ENCODE measurements at regions not wholly inside any gene's neighbourhood (a gene's known extent, or its start where the extent isn't known, plus 50 kb on each side); places are given as distances from the start of the nearest gene placed in this dataset.
"Not testable (repeated sequence)": the region's sequence is repeated elsewhere in the genome, so short reads cannot be mapped to it uniquely, and the experiment has no call there.

DNA sequence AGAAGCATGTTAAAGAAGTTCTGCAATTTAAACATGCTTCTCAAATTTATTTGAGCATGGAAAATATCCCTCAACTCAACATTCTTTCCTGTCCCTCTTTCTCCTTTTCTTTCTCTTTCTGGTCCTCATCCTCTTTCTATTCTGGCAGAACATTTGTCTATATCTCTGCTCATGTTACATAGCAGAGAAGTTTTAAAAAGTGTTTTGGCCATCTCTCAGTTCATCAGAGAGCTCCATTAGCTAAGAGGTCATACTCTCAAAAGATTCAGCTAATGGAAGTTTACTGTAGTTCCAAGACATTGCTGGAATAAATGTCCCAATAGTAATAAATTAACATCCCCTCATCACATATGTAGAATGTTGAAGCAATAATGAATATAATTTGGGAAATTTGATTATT, 53.5 kb downstream of the XCL2 start:
- DNase-seq = no peak

DNA sequence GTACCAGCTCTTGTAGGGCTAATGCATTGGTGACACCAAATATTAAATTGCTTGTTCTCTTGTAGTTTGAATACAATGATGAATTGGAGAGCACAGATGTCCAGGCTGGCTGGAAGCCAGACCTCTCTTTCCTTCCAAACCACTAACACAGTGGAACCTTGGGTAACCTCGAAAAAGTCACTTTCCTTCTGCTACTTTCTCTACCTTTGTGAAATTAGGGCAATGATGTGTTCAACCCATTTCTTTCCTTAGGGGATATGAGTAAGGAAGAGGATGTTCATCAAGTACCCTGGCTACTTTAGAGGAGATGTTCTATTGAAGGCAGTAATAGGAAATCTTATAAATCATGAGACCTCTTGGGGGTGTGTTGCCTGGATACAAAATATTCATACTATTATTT, 55.7 kb downstream of the XCL2 start:
- peak; percentile 31 to 33 for DNase-seq

DNA sequence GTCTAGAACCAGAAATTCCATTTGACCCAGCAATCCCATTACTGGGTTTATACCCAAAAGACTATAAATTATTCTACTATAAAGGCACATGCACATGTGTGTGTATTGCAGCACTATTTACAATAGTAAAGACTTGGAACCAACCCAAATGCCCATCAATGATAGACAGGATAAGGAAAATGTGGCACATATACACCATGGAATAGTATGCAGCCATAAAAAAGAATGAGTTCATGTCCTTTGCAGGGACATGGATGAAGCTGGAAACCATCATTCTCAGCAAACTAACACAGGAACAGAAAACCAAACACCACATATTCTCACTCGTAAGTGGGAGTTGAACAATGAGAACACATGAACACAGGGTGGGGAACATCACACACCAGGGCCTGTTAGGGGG, 57.0 kb downstream of the XCL2 start:
- DNase-seq = not testable (repeated sequence)

DNA sequence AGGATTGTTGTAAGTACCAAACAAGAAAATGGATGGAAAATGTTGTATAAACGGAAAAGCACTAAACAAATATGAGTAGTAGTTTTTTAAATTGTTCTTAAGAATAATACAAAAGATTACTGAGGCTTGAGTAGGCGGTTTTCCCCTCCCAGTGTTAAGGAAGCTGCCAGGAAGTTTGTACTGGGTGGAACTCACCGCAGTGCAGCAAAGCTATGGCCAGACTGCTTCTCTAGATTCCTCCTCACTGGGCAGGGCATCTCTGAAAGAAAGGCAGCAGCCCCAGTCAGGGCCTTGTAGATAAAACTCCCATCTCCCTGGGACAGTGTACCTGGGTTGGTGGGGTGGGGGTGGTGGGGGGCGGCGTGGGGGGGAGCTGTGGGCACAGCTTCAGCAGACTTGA, 58.7 kb downstream of the XCL2 start:
- no peak for DNase-seq

DNA sequence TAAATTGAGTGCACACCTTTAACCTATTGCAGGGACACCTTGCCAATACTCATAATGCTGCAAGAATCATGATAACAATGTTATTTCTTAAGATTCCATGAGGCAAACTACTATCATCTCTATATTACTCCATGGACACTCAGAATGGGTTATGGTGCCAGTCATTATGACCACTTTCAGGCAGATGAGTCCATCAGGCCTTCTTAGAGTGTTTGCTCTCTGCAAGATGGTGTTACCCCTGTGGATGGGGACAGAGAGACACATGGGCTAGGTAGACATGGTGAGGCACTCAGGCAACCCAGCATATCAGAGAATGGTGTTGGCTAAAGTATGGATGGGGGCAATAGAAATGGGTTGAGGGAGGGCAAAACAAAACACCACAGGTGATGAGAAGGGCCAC, 59.7 kb downstream of the XCL2 start:
- no peak for DNase-seq

DNA sequence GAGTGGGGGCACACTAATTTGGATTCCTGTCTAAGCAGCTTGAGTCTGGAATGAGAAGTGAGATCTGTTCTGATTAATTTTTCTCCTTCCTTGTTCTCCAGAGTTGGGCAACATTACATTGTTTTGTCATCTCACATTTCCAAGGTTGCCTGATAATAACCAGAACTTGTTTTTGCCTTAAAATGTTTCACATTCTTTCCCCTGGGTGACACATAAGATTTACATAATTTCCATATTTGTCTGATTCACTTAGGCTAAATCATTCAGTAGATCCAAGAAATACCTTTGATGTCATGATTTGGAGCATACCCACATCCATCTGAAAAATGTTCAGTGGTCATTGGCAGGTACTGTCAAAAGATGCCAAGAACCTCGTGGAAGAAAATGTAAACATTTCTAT, 60.3 kb downstream of the XCL2 start:
- peak; percentile 29 to 33 for DNase-seq

- DNase-seq = no peak
Observed at GRCh38 chr1:168482106-168482505, 61.7 kb downstream of the XCL2 start.

GRCh38 chr1:168481586-168481985, 62.2 kb downstream of the XCL2 start:
- no peak for DNase-seq

GRCh38 chr1:168480997-168481396, 62.8 kb downstream of the XCL2 start:
- DNase-seq = no peak

- peak; percentile 40 to 54 for DNase-seq
Observed at GRCh38 chr1:168477792-168478191, 66.0 kb downstream of the XCL2 start.

- DNase-seq = no peak
Observed at GRCh38 chr1:168476588-168477385, 67.0 kb downstream of the XCL2 start.

DNA sequence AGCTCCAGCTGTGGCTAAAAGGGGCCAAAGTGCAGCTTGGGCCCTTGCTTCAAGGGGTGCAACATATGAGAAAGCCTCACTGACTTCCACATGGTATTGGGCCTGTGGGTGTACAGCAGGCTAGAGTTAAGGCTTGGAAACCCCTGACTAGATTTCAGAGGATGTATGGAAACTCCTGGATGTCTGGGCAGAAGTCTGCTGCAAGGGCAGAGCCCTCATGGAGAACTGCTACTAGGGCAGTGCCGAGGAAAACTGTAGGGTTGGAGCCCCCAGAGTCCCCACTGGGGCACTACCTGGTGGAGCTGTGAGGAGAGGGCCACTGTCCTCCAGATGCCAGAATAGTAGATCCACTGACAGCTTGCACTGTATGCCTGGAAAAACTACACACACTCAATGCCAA, 69.5 kb downstream of the XCL2 start:
- no peak for DNase-seq

DNA sequence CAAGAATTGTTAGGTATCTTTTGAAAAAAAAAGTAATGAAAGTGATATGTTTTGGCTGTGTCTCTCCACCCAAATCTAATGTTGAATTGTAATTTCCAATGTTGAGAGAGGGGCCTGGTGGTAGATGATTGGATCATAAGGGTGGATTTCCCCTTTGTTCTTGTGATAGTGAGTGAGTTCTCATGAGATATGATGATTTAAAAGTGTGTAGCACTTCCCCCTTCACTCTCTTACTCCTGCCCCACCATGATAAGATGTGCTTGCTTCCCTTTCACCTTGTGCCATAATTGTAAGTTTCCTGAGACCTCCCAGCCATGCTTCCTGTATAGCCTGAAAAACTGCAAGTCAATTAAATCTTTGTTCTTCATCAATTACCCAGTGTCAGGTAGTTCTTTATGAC, 70.7 kb downstream of the XCL2 start:
- DNase-seq = no peak

DNA sequence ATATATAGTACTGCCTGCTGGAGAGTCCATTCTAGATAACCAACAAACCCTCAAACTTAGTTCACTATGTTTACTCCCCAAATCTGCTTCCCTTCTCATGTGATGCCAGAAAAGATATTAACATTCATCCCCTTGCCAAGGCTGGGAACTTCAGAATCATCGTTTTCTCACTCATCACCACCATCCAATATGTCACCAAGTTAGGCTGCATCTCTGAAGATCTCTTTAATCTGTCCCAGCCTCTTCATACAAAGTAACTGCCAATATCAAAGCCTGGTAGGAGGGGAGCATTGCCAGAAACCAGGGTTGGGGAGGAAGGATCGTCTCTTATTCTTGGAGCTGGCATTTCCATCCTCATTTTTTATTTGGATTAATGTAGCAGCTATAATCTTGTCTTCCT, 71.6 kb downstream of the XCL2 start:
- no peak for DNase-seq

GRCh38 chr1:168470901-168471431, 72.8 kb downstream of the XCL2 start:
- DNase-seq = no peak

DNA sequence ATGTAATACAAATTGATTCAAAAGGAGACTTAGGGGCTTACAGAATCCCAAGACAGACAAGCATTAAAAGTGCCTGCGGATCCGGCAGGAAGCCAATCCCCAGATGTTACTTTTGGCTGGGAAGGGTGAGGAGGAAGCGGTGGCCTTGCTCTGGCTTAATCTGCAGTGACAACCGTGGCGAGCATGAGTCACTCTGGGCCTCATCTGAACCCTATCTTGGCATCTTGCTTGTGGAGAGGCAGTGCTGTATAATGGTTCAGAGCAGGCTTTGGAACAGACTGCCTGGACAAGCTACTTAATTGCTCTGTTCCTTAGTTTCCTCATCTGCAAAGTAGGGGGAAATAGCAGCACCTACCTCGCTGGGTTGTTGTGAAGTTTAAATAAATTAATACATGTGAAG, 74.1 kb downstream of the XCL2 start:
- peak; percentile 54 to 73 for DNase-seq

GRCh38 chr1:168468822-168469221, 75.0 kb downstream of the XCL2 start:
- DNase-seq = no peak

DNA sequence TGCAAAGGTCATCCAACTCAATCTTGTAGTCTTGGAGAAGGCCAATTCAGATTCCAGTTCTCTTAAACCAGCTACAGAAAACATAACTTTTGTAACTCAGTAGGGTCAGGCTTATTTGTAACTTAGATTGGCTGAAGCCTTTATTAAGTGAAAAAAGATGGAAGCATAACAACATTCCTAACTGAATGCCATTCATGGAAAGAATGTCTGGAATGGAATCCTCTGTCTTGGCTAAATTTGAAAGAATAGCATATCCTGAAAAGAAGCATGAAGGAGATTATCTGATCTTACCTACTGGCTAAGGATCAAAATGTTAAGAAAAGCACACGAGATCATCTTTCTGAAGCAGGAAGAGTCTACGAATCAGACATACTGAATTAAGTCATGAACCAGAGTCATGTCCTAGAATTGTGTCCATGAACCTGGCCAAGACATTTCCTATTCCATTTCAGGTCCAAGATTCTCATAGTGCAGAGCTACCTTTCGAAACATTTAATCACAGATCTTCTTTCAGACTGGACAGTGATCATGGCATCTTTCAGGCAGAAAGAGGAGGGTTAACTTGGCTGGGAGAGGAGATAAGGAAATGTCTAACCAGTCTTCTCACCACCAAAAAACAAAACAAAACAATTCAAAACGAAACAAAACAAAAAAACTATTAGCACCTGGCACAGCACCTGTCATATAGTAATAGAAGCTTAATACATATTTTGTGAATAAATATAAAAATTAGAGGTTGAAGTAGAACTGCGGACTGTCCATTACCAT, 75.6 kb downstream of the XCL2 start:
- DNase-seq = no peak

- peak; percentile 9 to 12 for DNase-seq
Observed at GRCh38 chr1:168467452-168467851, 76.3 kb downstream of the XCL2 start.

GRCh38 chr1:168466714-168467131, 77.1 kb downstream of the XCL2 start:
- no peak for DNase-seq

- DNase-seq = peak in 1 of 2 experiments; percentile 4
Observed at GRCh38 chr1:168466092-168466713, 77.6 kb downstream of the XCL2 start.

DNA sequence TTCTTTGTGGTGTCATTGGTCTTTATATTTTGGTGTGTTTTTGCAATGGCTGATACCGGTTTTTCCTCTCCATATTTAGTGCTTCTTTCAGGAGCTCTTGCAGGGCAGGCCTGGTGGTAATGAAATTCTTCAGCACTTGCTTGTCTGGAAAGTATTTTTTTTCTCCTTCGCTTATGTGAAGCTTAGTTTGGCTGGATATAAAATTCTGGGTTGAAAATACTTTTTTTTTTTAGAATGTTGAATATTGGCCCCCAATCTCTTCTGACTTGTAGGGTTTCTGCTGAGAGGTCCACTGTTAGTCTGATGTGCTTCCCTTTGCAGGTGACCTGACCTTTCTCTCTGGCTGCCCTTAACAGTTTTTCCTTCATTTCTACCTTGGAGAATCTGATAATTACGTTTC, 82.7 kb downstream of the XCL2 start:
- not testable (repeated sequence) for DNase-seq

DNA sequence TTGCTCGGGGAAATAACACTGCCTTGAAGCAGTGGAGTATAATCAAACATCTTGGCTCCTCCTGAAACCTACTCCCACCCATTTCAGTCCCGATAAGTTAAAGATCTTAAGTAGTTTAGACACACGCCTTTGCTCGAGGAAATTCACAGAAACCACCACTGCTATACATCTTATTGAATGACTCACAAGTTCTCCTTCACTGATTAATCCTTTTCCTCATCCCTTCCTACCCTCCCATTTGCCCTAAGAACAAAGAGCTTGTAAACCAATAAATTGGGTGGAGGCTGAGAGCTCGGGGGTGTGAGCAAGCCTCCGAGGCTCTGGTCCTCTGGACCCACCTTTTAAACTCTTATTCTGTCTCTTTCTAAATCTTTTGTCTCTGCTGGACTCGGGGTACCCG, 86.5 kb downstream of the XCL2 start:
- not testable (repeated sequence) for DNase-seq

DNA sequence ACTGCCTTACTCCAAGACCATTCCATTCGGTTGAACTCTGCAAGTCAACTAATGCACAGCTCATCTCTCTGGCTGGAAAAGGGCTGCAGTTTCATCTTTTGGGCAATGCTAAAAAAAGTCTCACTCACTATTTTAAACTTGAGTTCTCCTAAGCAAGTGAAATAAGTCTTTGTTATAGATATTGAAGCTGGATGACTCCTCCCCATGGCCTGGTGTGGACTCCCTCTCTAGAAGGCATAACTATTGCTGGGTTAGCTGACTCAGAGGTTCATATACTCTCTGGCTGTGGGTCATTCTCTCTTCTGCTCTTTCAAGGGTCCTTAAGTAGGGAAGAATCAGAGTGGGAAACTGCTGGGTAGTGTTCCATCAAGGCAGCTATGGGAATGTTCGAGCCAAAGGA, 88.0 kb downstream of the XCL2 start:
- no peak for DNase-seq

Data from AML-193 (cell line).